ENCODE measurements at regions not wholly inside any gene's neighbourhood (a gene's known extent, or its start where the extent isn't known, plus 50 kb on each side); places are given as distances from the start of the nearest gene placed in this dataset.
A peak's percentile ranks its signal among the peaks of the same experiment; 100 is the strongest.

DNA sequence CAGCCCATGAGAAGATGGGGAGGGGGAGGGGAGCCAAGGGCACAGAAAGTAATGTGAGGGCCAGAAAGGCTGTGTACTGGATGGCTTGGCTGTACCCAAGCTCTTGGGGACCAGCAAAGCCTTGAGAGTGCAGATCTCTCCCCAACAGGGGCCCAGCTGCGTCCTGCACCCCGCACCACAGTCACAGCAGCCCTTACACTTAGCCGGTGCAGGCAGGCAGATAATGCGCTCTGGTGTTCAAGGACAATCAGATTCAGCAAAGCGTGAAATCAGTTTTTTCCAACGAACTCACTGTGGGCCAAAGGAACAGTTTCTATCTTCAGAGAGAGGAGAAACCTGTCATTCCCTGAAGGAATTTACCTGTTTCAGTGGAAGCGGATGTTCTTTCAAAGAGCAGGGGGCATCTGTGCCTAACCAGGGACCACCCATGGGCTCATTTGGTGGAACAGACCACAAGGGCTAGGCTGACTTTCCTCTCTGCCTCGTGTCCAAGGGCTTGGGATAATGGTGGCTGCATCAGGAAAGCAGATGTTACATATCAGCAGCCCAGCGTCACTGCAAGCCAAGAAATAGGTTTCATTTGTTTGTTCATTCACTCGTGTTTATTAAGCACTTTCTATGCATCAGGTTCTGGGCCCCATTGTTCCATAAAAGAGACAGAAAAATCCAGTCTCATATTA lies 81.2 kb upstream of the SPON1 start:
- Mint-ChIP-seq H3K4me1 (peaks cover 14 to 22% of the 10 kb centered on the region in 2 donors), H3K27ac (no peak overlapping the region), H3K36me3 (no peaks in the 10 kb centered on the region), H3K9me3 (no peaks in the 10 kb centered on the region), H3K27me3 (no peaks in the 10 kb centered on the region), H3K4me3 (no peak overlapping the region)
- DNase-seq (no peak), ATAC-seq (replicated peaks) (no peak)

DNA sequence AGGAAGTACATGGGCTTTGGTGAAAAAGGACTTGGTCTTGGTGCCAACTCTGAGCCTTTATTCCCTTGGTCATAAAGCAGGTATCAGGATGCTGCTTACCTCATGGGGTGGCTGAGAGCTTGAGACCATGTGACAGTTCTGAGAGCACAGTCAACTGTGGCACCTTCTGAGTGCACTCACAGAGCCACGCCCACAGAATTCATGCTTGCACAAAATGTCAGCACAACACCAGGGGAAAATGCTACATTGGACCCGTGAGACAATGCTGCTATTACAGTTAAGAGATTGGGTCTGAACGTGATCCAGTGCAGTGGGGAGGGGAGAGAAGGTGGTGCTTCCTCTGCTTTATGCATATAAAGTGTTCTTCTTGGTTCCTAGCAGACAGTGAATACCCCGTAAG lies 79.5 kb upstream of the SPON1 start:
- H3K27me3 Mint-ChIP-seq = no peaks in the 10 kb centered on the region
- ATAC-seq (replicated peaks) = peak; percentile 86 to 96

DNA sequence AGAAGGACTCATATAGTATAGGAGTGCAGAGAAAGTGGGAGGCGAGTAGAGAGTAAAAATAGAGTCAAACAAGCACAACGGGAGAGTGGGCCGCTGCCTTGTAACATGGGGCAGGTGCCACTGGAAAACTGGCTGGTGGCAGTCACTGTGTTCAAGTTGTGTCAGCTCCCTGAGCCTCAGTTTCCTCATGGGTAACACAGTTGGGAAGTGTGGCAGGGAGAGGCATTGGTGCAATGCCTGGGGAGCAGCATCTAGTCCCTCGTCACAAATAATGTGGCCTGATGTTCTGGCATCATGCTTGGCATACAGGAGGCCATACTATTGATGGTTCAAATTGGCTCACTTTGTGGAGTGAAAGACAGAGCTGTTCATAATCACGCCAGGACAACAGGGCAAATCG lies 78.9 kb upstream of the SPON1 start:
- no peak overlapping the region for H3K27ac Mint-ChIP-seq

More for the DNA sequence above, 79.5 kb upstream of the SPON1 start:
- no peak overlapping the region for H3K27ac Mint-ChIP-seq
- no peak overlapping the region for H3K4me3 Mint-ChIP-seq
- H3K4me1 Mint-ChIP-seq = peaks cover 9 to 13% of the 10 kb centered on the region in 2 donors
- peaks cover 0 to 2% of the 10 kb centered on the region in 2 donors for H3K36me3 Mint-ChIP-seq
- DNase-seq = no peak
- peaks cover 2 to 4% of the 10 kb centered on the region in 2 donors for H3K9me3 Mint-ChIP-seq

DNA sequence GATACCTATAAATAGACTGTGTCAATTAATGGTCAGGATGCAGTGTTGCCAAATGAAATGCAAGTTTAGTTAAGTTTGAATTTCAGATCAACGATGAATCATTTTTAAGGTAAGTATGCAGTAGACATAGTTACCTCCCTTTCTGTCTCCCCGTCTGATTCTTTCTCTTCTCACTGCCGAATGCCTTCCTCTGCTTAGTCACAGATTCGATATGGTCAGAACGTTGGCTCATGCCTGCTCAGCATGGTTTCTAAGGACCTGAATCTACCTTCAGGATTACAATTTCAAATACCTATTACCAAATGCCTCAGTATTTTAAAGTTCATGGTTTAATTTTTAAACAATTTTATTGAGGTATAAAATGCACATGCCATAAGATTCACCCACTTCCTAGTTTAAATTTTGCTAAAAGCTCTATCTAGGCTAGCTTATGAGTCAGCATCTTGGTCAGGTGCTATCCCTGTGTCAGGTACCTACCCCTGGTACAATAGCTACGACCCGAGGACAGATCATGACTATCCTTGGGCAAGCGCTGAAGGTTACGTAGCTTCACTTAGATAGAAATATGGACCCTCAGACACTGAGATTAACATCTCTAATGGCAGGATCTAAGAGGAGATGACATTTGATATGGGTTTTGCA lies 78.2 kb upstream of the SPON1 start:
- DNase-seq = no peak
- Mint-ChIP-seq H3K9me3 (peaks cover 2 to 4% of the 10 kb centered on the region in 2 donors), H3K4me3 (no peak overlapping the region), H3K36me3 (peaks cover 0 to 2% of the 10 kb centered on the region in 2 donors), H3K27me3 (no peaks in the 10 kb centered on the region), H3K4me1 (peaks cover 9 to 13% of the 10 kb centered on the region in 2 donors), H3K27ac (no peak overlapping the region)
- no peak for ATAC-seq (replicated peaks)

More for the DNA sequence above, 78.9 kb upstream of the SPON1 start:
- ATAC-seq (replicated peaks) (no peak), DNase-seq (no peak)
- Mint-ChIP-seq H3K4me1 (peaks cover 9 to 13% of the 10 kb centered on the region in 2 donors), H3K9me3 (peaks cover 2 to 4% of the 10 kb centered on the region in 2 donors), H3K36me3 (peaks cover 0 to 2% of the 10 kb centered on the region in 2 donors), H3K4me3 (no peak overlapping the region), H3K27me3 (no peaks in the 10 kb centered on the region)

DNA sequence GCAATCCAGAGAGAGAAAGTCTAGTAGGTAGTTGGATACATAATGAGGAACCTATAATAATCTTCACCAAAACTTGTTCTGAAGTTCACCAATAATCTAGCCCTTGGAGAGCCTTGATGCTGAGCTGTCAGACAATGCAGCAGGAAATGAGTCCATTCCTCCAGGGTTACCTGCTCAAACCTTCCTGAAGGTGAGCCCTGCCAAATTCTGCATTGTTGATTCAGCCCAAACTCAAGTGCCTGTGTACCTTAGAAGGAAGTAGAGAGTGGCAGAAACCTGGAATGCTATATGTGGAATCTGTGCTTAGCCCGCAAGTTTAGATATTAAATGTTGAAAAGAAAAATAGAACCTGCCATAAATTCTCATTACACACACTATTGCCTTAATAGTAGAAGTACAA lies 77.4 kb upstream of the SPON1 start:
- Mint-ChIP-seq H3K27me3 (no peaks in the 10 kb centered on the region), H3K9me3 (peaks cover 2 to 4% of the 10 kb centered on the region in 2 donors), H3K4me1 (peaks cover 9 to 13% of the 10 kb centered on the region in 2 donors), H3K36me3 (peaks cover 0 to 2% of the 10 kb centered on the region in 2 donors), H3K27ac (no peak overlapping the region), H3K4me3 (no peak overlapping the region)
- no peak for DNase-seq
- no peak for ATAC-seq (replicated peaks)

DNA sequence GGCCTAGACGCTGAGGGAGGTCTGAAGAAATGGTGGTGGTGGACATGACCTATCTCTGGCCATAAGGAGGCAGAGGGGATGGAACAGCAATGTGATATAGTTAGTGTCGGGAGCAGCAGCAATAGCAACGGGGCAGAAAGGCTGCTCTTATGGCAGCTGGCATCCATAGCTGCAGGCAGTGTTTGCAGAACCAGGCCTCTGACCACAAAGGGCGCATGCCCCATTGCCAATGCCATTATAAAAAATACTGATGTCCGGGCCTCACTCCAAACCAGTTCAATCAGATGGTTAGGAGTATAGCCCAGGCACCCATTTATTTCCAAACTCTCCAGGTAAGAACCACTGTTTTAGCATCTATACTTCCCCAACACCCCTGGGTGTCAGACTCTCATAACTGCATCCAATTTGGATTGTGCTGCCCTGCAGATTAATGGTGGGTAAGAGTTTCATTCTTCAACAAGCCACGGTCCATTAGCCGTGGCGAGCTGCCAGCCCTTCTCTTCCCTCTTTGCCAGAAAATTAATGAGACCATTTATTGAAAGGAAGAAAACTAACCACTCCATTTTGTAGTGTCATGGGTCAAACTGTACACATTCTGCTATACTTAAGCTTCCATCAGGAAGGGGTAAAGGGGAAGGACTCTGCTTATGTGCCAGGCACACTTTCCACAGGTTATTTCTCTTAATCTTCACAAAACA lies 72.8 kb upstream of the SPON1 start:
- Mint-ChIP-seq H3K4me1 (no peaks in the 10 kb centered on the region), H3K9me3 (peaks cover 2 to 4% of the 10 kb centered on the region in 2 donors), H3K4me3 (no peak overlapping the region), H3K27me3 (no peaks in the 10 kb centered on the region), H3K27ac (no peak overlapping the region), H3K36me3 (peaks cover 0 to 2% of the 10 kb centered on the region in 2 donors)
- no peak for ATAC-seq (replicated peaks)
- no peak for DNase-seq

DNA sequence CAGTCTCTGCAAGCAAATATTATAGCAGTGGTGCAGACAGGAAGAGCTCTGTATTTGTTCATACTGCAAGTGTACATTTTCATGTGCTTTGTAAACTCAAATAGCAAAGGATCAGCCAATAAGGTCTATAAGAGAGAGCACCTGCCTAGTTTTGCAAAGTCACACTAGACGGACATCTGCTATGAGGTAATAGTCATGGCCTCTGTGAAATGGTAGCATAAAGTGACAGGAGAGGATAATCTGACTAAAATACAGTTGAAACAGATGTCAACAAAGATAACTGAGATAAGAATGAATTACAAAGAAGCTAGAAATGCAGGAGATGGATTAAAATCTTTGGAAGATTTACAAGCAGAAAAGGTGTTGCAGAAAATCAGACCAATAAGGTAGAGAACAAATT lies 70.6 kb upstream of the SPON1 start:
- DNase-seq (no peak), ATAC-seq (replicated peaks) (no peak)
- Mint-ChIP-seq H3K27ac (no peak overlapping the region), H3K36me3 (peaks cover 0 to under 1% of the 10 kb centered on the region in 2 donors), H3K9me3 (peaks cover under 1 to 1% of the 10 kb centered on the region in 2 donors), H3K27me3 (no peaks in the 10 kb centered on the region), H3K4me3 (no peak overlapping the region), H3K4me1 (peaks cover 0 to 3% of the 10 kb centered on the region in 2 donors)

DNA sequence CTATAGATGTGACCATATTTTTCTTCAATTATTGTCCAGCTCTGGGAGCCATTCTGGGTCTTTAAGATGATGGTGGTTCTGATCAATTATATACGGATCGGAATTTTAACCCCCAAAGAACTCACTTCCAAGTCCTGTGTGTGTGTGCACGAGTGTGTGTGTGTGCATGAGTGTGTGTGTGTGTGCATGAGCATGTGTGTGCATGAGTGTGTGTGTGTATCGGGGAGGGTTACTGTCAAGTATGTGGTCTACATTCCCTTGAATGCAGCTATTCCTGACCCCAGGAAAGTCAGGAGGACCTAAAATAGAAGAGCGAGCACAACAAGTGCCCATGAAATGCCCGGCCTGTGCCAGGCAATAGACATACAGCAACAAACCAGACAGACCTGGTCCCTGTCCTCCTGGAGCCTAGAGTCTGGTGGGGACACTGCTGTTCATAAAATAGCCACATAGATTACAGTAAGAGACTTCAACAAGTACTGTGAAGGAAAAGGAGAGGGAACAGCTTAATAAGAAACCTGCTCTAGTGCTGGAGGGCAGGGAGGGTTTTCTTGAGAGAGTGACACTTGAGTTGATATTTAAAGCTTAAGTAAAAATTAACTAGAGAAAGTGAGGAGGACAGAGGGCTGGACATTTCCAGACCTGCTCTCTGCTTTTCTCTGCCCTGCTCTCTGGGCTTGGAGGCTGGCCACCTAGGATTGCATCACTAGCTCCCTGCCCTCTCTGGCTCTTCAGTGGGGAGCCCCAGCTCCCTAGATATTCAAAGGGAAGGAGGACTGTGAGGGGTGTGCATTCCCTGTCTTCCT lies 66.1 kb upstream of the SPON1 start:
- H3K36me3 Mint-ChIP-seq = no peaks in the 10 kb centered on the region
- H3K27me3 Mint-ChIP-seq = peaks cover 0 to 11% of the 10 kb centered on the region in 2 donors
- no peaks in the 10 kb centered on the region for H3K9me3 Mint-ChIP-seq
- H3K27ac Mint-ChIP-seq = no peak overlapping the region
- ATAC-seq (replicated peaks) (no peak), DNase-seq (no peak)
- no peak overlapping the region for H3K4me3 Mint-ChIP-seq
- peaks cover 14 to 15% of the 10 kb centered on the region in 2 donors for H3K4me1 Mint-ChIP-seq

DNA sequence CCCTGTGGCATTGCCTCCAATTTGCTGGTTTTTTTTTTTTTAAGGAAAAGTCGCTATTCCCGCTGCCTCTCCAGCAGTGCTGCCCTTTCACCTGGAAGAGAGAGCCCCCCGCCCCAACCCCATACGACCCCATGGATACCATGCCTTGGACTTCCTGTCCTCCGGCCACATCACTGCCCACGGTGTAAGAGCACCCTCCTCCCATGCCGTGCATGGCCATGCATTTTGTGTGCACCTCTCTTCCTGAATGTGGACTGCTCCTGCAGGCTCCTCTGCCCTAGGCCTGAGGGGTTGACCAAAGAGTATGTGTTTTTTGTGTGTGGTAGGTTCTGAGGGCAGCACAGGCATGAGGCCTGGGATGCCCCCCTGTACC lies 65.6 kb upstream of the SPON1 start:
- Mint-ChIP-seq H3K4me3 (no peak overlapping the region), H3K4me1 (peaks cover 14 to 15% of the 10 kb centered on the region in 2 donors), H3K36me3 (no peaks in the 10 kb centered on the region), H3K27ac (no peak overlapping the region), H3K9me3 (no peaks in the 10 kb centered on the region), H3K27me3 (peaks cover 0 to 11% of the 10 kb centered on the region in 2 donors)
- ATAC-seq (replicated peaks) = no peak
- DNase-seq = no peak

DNA sequence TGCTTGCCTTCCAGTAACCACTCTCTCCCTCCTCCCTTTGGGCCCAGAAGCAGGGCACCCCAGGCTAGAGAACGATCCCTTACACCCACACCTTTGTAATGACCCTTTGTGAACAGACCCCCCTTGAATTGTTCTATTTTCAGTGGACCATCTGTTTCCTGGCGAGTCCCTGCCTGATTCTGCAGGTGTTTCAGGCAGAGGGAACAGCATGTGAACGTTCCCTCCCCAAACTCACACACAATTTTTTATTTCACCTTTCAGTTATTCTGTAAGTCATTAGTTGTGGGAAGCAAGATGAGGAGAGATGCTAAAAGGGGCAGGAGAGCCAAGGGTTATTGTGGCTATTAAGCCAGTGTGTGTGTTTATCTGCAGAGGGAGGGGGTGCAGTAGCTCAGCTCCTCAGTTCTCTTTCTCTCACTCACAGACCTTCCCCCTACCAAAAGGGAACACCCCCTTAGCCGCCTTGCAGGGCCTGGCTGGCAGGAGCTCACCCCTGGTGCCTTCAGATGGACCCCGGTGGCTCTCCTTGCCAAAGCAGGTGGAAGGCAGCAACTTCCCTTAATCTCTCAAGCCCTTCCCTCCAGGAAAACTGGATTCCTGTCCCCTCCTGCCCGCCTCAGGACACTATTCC lies 64.8 kb upstream of the SPON1 start:
- Mint-ChIP-seq H3K27me3 (peaks cover 0 to 11% of the 10 kb centered on the region in 2 donors), H3K36me3 (no peaks in the 10 kb centered on the region), H3K9me3 (no peaks in the 10 kb centered on the region), H3K4me3 (no peak overlapping the region), H3K4me1 (peaks cover 14 to 15% of the 10 kb centered on the region in 2 donors), H3K27ac (no peak overlapping the region)
- ATAC-seq (replicated peaks) = peak in 1 of 2 donors; percentile 45
- DNase-seq = no peak

DNA sequence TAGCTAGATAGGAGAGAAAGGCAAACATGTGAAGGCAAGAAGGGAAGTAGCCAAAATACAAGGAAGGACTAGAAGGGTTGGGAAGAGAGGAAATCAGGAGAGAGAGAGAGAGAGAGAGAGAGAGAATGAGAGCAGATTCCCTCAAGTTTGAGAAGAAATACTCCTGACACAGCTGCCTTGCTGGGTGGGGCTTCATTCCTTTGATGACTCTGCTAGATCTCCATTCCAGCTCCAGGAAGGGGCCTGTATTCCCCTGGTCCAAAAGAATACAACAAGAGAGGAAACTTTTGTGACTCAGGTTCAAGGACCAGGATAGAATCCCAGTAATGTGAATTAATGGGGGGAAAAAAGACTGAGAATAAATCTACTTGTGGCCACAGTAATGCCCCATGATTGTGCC lies 62.9 kb upstream of the SPON1 start:
- Mint-ChIP-seq H3K4me3 (no peak overlapping the region), H3K9me3 (no peaks in the 10 kb centered on the region), H3K27ac (no peak overlapping the region), H3K27me3 (peaks cover 0 to 15% of the 10 kb centered on the region in 2 donors), H3K4me1 (peaks cover 14 to 15% of the 10 kb centered on the region in 2 donors), H3K36me3 (no peaks in the 10 kb centered on the region)
- DNase-seq (no peak), ATAC-seq (replicated peaks) (no peak)

DNA sequence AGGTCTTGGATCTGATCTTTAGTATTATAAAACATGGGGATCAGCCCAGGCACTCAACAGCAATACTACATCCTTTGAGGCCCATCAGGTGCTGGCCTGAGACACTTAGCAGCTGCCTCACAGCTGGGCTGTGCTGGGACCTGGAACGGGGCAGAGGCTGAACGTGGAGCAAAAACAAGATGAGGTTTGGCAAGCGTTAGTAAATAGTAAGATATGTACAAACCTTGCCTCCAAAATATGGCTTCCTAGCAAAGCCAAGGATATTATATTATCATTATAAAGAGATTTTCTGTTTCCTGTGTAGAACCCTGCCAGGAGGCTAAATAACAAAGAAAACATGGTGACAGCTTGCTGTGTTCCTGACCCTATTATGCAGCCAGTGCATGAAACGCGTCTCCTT lies 60.0 kb upstream of the SPON1 start:
- DNase-seq = no peak
- no peak for ATAC-seq (replicated peaks)
- no peak overlapping the region for H3K4me3 Mint-ChIP-seq
- H3K27ac Mint-ChIP-seq = no peak overlapping the region
- peaks cover 0 to 2% of the 10 kb centered on the region in 2 donors for H3K9me3 Mint-ChIP-seq
- H3K4me1 Mint-ChIP-seq = peaks cover 7 to 9% of the 10 kb centered on the region in 2 donors
- H3K36me3 Mint-ChIP-seq = no peaks in the 10 kb centered on the region
- peaks cover 0 to 15% of the 10 kb centered on the region in 2 donors for H3K27me3 Mint-ChIP-seq

DNA sequence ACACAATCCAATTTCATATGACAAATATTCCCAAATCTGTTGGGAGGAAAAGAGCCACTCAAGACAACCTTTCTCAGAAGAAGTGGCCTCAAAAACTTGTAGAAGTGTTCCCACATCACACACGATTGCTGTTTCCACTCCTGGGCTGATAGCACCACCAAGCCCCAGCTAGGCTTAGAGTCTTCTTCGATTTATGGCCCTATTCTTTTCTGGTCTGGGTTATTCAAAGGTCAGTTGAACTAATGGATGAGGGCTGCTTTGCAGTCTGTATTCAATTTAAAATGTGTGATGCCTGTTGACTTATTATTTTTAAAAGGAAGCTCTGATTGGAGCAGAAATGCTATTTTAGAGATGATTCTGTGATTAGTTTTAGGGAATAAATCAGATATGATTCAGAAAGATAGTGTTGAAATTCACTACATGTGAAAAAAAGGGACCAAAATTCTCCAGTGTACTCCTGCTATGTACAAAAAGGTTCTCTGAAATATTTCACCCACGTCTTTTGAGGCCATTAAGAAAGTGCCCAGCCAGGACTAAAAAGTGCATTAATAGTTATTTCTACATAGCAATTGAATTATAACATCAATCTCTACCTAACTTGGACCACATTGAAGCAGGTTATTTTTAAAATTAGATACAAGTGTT lies 57.3 kb upstream of the SPON1 start:
- DNase-seq = no peak
- no peak overlapping the region for H3K4me3 Mint-ChIP-seq
- H3K27ac Mint-ChIP-seq = no peak overlapping the region
- H3K36me3 Mint-ChIP-seq = no peaks in the 10 kb centered on the region
- H3K4me1 Mint-ChIP-seq = no peaks in the 10 kb centered on the region
- H3K27me3 Mint-ChIP-seq = peaks cover 0 to 9% of the 10 kb centered on the region in 2 donors
- peaks cover 5 to 7% of the 10 kb centered on the region in 2 donors for H3K9me3 Mint-ChIP-seq
- ATAC-seq (replicated peaks) = no peak

Measured in stimulated activated naive B cell treated with anti-CD40 and anti-IgM and Interleukin-4, amounts not matched to agents 10 μg/mL and 1 μg/mL and 100 μg/mL, for 72 hours (primary cell).